ENCODE measurements at regions not wholly inside any gene's neighbourhood (a gene's known extent, or its start where the extent isn't known, plus 50 kb on each side); places are given as distances from the start of the nearest gene placed in this dataset.

DNA sequence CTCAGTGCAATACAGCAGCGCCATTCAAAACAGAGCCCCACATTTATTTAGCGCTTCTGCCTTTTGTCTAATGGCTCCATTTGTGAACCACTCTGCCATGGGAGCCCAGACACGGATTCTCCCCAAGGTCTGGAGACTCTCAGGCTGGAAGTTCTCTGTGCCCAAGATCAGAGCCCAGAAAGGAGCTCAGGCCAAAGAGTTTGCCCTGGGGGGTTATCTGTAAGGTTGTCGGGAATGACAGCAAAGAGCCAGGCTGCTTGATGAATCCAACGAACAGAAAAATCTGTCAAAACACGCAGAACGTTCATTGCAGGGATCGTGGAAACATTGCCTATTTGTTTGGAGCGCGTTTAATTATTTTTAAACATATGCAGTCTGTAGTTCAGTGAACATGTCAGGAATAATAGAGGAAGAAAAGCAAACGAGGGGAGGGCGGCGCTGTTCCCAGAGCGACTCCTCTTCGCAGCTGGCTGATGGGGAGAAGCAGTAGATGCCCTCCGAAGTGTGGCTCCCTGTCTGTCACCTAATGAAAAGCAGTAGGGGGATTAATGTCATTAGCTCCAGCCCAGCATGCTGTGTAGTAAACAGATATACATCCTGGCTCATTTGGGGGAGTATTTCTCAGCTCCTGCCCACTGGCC is 464.9 kb upstream of the MPDZ start:
- TF ChIP-seq CTCF (IDR thresholded peaks at IDR 0.05): no peak
- no peak for TF ChIP-seq POLR2A (IDR thresholded peaks at IDR 0.05)

Measured in thyroid gland (tissue), 4 donors.